HG03066 (cell line): ENCODE measurements at regions not wholly inside any gene's neighbourhood (a gene's known extent, or its start where the extent isn't known, plus 50 kb on each side); places are given as distances from the start of the nearest gene placed in this dataset.
"Not testable (repeated sequence)": the region's sequence is repeated elsewhere in the genome, so short reads cannot be mapped to it uniquely, and the experiment has no call there.

Experiments
- ATAC-seq: cut with Tn5 transposase; IDR thresholded peaks from one replicate; pipeline ENCODE4 v1.9.1; 2021; ENCODE audit warnings: low read depth; ENCODE audit not compliant: unreplicated experiment

DNA sequence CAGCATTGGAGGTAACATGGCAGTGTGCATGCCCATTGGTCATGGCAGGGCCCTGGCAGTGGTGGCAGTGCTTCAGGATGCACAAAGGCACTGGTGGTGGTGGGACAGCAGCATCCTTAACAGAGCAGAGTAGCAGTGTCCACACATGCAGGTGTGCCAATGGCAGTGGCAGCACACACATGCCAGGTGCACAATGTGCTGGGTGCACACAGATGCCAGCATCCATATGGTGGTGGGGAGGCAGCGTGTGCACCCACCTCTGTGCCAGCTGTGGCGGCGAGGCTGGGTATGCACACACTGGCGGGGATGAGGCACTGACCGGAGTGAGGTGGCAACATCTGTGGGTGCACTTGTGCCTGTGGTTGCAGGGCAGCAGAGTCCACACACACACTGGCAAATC is 150.6 kb downstream of the SI start:
- ATAC-seq = no peak

DNA sequence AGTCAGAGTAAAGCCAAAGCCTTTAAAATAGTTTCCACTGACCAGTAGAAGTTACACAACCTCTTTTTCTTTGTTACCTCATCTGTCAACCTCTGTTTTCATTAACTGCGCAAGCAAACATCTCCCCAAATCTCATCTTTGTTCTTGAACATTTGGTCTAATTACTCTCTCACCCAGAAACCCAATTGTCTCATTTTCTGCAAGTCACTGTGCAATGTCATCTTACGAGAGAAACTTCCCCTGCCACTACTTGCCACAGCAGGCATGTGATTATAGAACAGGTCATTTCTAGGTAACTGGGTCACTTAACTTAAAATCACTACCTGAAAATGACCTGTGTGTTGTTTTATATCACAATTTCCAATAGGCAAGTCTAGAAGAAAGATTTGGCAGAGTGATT is 159.4 kb downstream of the SI start:
- ATAC-seq = no peak

DNA sequence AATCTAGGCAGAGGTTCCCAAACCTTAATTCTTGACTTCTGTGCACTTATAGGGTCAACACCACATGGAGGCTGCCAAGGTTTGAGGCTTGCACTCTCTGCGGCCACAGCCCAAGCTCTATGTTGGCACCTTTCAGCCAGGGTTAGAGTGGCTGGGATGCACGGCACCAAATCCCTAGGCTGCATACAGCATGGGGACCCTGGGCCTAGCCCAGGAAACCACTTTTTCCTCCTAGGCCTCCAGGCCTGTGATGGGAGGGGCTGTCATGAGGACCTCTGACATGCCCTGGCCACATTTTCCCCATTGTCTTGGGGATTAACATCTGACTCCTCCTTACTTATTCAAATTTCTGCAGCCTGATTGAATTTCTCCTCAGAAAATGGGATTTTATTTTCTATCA is 165.4 kb downstream of the SI start:
- ATAC-seq = no peak

DNA sequence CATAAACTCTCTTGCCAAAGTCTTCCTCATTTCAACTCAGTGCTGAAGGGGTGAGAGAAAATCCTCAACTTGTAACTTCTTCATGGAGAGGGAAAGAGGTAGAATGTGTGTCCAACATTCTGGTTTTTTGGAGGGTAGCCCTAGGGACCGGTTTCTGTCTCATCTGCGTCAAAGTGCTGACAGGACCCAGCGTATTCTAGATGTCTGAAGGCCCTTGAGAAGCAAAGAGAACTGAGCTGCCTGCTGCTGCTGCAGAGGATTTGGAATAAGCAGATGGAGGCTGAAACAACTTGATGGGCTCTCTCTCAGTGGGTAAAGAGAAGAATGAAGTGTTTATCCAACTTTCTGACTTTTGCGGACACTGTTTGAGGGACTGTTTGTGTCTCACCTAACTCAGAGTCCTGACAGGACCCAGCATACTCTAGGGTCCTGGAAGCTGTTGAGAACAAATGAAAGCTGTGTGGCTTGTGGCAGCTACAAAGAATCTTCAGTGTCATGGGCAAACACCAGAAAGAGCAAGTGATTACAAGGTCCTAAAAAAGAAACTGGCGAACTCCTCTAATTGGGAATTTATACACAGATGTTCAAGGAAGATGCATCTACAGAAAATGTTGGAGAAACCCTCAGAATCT is 174.4 kb downstream of the SI start:
- no peak for ATAC-seq

DNA sequence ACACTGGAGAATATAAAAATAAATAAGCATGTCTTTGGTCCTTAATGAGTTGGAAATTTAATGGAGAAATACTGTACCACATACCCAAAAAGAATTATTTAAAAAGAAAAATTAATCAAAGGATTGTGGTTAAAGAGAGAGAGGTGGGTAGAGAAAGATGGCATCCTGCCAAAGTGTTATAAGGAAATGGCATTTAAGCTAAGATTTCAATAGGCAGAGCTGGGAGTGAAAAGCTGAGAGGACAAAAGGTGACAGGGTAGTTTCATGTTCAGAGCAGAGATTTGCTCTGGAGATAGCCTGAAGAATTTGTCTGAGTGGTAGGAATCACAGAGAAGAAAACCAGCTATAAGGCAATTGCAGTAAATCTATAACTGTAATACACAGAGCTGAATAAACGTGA is 181.0 kb downstream of the SI start:
- no peak for ATAC-seq

DNA sequence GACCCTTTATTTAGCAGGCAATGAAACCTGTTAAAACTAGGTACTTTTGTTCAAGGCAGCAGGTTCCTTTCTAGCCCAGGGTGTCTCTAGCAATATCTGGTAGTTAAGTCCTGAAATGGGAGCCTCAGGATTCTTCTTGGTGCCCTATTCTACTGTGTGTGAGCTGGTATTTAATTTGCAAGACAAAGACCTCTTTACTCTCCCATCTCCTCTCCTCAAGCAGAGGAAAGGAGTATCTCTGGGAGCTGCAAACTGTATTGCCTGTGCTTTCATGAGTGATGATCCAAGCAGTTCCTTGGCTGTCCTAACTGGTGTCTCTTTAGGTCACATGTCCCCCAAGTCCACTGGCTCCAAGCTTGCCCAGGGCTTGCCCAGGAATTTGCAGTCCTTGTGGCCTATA is 188.2 kb downstream of the SI start:
- ATAC-seq = no peak

DNA sequence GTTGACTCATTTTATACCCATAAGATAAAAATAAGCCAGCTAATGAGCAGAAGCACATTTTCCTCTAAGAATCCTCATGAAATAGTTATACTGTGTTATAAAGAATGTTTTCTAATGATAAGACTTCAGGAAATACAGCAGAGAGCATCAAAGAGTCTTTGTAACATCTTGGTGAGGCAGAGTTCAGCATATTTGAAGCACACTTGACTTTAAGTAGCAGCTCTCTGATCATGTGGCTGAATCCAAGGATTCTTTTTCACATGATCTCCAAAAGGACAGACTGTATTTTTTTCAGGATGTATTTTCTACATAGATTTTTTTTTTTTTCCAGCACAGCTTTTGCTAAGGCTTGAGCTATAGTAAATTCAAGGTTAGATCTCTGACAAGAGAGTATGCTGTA is 195.1 kb downstream of the SI start:
- ATAC-seq = no peak

DNA sequence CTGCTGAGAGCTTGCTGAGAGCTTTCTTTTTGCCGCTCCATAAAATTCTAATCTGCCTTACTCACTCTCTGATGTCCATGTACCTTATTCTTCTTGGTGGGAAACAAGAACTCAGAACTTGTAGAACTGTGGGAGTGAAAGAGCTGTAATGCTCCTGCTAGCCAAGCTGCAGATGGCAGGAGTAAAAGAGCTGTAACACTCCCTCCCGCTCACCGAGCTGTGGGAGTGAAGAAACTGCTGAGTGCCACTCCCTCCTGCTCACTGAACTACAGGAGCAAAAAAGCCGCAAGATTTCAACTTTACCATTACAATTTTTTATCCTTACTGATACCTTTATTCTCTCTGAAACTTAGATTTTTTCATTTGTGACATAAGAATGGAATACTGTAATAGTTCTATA is 199.1 kb downstream of the SI start:
- no peak for ATAC-seq

DNA sequence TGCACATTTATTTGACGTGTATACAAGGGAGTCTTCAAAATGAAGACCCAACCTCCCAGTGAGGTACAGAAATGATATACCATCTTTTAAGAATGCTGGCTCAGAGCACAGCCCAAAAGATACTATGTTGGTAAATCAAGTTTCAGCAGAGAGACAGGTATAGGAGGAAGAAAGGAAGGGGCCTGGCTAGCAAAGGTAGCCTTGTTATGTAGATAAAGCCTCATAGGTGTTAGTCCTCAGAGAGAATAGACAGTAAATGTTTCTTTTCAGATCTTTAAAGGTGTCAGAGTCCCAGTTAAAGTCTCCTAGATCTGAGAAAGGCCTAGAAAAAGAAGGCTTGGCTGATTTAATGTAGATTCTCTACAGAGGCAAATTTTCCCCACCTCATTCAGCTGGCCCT is 213.8 kb downstream of the SI start:
- no peak for ATAC-seq

DNA sequence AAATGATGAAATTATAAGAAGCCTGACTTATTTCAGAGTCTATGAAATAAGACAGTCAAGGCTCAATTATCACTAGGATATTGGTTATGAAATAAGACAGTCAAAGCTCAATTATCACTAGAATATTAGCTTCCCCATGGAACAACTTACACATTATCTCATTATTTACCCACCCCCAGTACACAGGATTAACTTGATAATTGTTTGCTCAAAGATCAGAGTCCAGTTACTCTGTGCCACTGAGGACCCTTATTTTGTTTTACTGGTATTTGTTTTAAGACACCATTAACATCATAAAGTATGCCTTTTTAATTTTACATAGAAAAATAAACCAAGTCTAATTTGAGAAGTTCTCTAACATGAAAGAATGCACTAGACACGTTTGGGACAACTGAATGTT is 225.4 kb downstream of the SI start:
- ATAC-seq = no peak

DNA sequence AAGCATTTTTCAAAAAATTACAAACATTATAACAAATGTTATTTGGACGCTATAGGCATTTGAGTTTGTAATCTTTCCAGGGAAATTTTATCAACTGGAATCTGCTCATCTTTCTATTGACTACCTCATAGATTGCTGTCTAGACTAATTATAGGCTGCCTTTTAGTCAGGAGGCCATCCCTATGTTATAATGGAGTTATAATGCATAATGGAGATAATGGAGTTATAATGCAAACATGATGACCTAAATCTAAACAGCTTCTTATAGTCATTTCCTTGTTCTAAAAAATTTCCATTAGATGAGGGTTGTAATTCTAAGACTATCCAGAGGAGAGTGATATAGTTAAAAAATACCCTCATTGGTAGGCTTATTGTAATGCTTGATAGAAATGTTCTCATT is 226.4 kb downstream of the SI start:
- ATAC-seq = no peak

DNA sequence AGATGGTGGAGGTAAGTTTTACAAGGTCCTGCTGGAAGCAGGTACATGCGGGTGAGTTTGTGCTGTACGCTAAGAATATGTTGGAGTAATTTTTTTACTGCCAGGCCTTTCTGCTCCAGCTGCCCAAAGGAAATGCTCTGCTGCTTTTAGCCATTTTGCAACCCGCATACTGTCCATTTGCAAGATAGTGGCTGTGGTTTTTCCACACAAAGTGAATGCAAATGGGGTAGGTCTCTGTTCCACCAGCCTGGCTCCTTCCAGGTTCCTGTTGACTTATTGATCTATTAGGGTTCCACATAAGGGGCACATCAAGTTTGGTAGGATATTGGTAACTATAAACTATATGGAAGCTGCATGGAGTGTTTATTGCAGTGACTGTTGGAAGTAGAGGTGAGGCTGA is 227.1 kb downstream of the SI start:
- ATAC-seq = no peak

DNA sequence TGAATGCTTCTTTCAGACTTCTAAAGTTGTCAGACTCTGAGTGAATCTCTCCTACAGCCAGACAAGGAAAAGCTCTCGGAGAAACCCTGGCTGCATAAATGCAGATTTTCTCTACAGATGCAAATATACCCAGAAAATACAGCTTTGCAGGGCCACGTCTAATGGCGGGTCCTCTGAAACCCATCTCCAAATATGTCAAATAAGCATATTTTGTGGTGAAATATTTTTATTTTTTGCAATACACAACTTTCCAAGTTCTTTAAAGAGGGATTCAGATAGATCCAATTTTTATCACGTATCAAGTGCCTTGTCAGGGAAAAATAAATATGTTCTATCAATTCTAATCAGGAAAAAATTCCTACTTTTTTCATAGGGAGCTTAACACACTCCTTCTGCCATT is 229.4 kb downstream of the SI start:
- ATAC-seq = no peak

DNA sequence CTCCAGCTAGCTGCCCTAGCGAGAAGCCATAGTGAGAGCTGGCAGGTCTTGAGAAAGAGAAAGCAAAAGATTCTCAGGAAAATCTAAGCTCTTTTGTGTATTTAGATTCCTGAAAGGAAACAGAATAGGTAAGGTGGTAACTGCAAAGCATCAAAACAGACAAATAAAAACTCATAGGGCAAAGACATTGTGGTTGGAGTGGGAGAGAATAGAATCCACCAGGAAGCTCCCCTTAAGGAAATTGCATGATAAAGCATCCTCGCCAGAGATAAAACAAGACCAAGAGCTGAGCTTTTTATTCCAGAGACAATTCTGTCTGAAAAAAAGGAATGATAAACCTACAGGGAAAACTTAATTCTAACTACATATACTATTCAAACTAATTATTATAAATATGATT is 232.6 kb downstream of the SI start:
- no peak for ATAC-seq

DNA sequence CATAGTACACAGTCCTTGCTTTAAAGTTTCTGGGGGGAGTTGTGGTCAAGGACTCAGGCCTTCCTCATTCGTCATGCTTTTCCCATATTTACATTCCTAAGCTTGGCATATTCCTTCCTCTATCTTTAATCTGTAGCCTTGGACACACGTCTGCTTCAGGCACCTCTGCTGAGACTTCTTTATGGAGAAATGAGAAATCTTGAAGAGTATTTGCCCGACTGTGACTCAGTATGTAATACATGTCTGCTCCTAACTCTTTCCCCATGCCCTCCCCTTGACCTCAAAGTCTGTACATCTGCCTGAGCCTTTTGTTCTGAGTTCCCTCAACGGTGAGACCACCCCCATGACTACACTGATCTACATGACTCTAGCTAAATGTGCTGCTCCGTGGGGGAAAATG is 246.1 kb downstream of the SI start:
- ATAC-seq = no peak

DNA sequence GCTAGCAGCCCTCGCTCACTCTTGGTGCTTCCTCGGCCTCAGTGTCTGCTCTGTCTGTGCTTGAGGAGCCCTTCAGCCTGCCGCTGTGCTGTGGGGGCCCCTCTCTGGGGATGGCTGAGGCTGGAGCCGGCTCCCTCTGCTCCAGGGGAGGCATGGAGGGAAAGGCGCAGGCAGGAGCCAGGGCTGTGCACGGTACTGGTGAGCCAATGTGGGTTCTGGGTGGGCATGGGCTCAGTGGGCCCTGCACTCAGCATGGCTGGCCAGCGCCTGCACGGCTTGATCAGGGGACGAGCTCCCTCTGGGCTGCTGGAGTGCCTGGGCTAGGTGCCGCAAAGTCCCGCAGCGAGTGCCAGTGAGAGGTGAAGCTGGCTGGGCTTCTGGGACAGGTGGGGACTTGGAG is 260.0 kb downstream of the SI start:
- no peak for ATAC-seq

DNA sequence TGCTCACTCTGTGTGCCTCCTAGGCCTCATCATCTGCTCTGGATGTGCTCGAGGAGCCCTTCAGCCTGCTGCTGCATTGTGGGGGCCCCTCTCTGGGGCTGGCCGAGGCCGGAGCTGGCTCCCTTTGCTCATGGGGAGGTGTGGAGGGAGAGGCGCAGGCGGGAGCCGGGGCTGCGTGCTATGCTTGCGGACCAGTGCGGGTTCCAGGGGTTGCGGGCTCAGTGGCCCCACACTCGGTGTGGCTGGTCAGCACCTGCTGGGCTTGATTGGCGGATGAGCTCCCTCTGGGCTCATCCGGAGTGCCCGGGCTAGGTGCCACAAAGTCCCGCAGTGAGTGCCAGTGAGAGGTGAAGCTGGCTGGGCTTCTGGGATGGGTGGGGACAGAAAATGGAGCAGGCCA is 264.2 kb downstream of the SI start:
- no peak for ATAC-seq

DNA sequence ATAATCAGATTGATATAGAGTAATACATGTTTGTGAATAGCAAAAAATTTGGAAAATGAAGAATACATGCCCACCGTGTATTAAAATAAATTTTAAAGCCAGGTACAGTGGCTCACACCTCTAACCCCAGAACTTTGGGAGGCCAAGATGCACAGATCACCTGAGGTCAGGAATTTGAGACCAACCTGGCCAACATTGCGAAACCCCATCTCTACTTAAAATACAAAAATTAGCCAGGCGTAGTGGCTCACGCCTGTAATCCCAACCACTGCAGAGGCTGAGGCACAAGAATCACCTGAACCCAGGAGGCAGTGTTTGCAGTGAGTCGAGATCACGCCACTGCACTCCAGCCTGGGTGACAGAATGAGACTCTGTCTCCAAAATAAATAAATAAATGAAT is 266.3 kb downstream of the SI start:
- no peak for ATAC-seq

DNA sequence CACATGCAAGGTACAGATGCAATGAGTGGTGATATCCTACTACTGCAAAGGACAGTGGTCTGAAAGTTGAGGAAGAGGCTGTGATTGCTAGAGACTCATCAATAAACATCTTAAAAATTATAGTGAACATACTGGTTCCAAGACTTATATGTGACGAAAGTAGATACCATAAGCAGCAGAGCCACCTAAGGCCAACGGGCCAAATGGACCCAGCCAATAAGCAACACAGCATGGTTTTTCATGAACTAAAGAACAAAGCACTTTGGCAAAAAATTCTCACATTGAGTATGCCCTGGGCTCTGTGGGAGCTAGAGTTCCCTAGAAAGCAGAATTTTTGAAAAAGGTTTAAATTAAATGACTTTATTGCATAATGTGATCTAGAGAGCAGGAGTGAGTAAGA is 272.1 kb downstream of the SI start:
- no peak for ATAC-seq

DNA sequence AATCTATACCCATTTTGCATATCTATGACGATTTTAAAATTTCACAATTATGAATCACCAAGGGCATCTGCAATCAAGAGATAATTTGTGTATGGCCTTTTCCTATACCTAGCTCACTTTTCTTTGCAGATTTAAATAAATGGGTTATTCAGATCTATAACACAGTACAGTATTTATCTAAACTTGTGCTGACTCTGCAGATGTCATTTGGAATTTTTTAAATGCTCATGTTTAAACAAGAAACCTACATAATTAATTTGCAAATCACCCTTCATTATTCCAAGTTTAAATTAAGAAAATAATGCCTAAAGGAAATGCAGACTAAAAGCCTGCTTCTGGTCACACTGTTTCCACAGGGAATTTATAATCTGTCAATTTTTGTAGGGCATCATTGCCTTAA is 284.2 kb downstream of the SI start:
- no peak for ATAC-seq

DNA sequence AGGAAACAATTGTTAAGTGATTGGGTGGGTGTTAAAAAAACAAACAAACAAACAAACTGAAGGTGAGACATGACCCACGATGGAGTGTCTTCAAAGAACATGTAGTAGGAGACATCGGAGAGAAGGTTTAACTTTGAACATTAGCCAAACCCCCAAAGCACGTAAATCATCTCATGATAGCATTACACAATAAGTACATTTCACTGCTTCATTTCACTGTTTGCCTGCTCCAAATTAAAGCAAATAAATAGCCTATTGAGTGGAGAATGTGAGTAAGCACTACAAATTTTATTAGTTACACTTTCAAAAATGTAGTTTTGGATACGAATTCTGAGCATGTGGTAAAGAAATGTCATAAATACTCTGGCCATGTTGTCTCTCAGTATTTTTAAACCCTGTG is 287.0 kb downstream of the SI start:
- no peak for ATAC-seq

DNA sequence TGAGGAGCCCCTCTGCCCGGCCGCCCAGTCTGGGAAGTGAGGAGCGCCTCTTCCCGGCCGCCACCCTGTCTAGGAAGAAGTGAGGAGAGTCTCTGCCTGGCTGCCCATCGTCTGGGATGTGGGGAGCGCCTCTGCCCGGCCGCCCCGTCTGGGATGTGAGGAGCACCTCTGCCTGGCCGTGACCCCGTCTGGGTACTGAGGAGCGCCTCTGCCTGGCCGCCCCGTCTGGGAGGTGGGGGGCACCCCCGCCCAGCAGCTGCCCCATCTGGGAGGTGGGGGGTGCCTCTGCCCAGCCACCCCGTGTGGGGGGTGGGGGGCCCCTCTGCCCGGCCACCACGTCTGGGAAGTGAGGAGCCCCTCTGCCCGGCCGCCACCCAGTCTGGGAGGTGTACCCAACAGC is 293.9 kb downstream of the SI start:
- ATAC-seq = not testable (repeated sequence)

DNA sequence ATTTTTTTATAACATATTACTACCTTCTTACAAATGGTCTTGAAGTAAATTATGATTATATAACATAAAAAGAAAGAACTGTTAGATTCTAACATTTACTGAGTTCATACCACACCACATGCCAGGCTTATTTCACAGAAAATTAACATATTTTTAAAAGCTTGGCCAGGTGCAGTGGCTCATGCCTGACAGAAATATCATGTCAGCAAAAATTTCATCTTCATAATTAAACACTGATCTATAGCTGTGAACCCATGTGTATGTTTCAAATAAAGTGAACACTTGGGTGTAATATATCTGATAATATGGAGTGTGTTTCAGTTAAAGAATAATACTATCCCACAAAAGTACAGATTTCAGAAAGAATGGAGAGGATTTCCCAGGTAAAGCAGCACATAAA is 296.5 kb downstream of the SI start:
- no peak for ATAC-seq
